Psoas muscle (tissue), 7 donors: ENCODE measurements at regions not wholly inside any gene's neighbourhood (a gene's known extent, or its start where the extent isn't known, plus 50 kb on each side); places are given as distances from the start of the nearest gene placed in this dataset.

ENCODE experiments used
- ATAC-seq, 4 donors: fragments of 200-7000 bp; cut with Tn5 transposase; one replicate each; pipeline ENCODE4 v1.9.1; 2020; ENCODE audit warnings: moderate library complexity in 3 of 4, mild to moderate bottlenecking in 2 of 4
- DNase-seq, 2 donors: peaks; one replicate each; pipeline ENCODE4 v3.0.0-alpha.2; 2020
- H3K27ac ChIP-seq: fragments of 200-600 bp; one replicate; pipeline ENCODE4 v1.8.0; 2022
- H3K27me3 ChIP-seq, 3 donors: fragments of 200-600 bp in 1 of 3; one replicate each; pipeline versions ENCODE4 v1.6.1 to v1.8.0; 2013 to 2022; ENCODE audit warnings: low read length in 2 of 3, mild to moderate bottlenecking in 2 of 3, moderate library complexity in 1 of 3; ENCODE audit not compliant: insufficient read depth in 3 of 3
- H3K36me3 ChIP-seq, 2 donors: fragments of 200-600 bp in 1 of 2; one replicate each; pipeline versions ENCODE4 v1.6.1 to v1.8.0; 2013 to 2022; ENCODE audit warnings: low read depth in 1 of 2, mild to moderate bottlenecking in 1 of 2, moderate library complexity in 1 of 2; ENCODE audit not compliant: insufficient read depth in 1 of 2
- H3K4me1 ChIP-seq: fragments of 200-600 bp; one replicate; pipeline ENCODE4 v1.8.0; 2022
- H3K4me3 ChIP-seq: fragments of 200-600 bp; one replicate; pipeline ENCODE4 v1.8.0; 2022; ENCODE audit warnings: mild to moderate bottlenecking
- H3K9me3 ChIP-seq: fragments of 200-600 bp; one replicate; pipeline ENCODE4 v1.8.0; 2022
- WGBS, 3 donors: extraction: QIAGEN DNeasy Blood & Tissue Kit; methylation state at CpG; one replicate each; pipeline versions ENCODE4 v1.1.6 to v1.1.7; 2013; 5-methylcytosine and 5-hydroxymethylcytosine counted together
- intact Hi-C, 2 donors: fragments of 100-400 bp; cut with DNase I; formaldehyde crosslinking; loops; one replicate each; pipeline versions ENCODE4 v1.11.0 to v1.14.2; 2022
- TF ChIP-seq, protein P1 (sequence below): fragments of 200-600 bp; IDR thresholded peaks from one replicate; pipeline ENCODE4 v1.8.0; 2022; ENCODE audit warnings: antibody characterized with exemption
- donor health status: healthy with polysubstance abuse.
- donor health status: DM: no; HTN: no; CAD: no; lungs with moderate emphysema.
- donor health status: Bipolar disorder and iron deficiency.
- donor health status: healthy.
- donor health status: DM: yes; HTN: yes; CAD: no.
- donor health status: DM: no; HTN: no; CAD: no.
- donor health status: DM: yes; HTN: yes; CAD: no.

DNA sequence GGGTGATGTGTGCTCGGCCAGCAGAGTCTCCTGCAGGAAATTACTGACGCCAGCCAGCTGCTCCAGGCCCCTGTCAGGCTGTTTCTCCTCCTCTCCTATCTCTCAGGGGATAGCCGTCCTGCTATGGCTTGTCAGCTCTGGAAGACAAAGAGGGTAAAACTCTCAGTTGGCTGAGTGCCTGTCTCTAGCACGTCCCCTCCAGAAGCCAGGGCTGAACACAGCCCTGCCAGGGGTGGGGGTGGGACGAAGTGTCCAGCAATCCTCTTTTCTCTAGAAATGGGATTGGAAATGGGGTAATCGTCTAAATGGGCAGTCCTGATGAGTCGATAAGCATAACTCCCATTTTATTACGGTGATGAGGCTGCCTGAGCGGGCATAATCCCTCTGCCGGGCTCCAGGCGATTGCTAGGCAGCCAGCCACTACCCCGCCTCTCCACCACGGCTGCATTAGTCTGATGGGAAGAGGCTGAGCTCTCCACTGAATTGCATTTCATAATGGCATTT, 89.1 kb upstream of the GNAO1 start:
- H3K4me1 ChIP-seq, result no peaks in the 10 kb centered on the region
- peak in 1 of 4 donors; percentile 49 for ATAC-seq
- peak overlapping the region; percentile 32 for H3K4me3 ChIP-seq
- no peaks in the 10 kb centered on the region for H3K36me3 ChIP-seq
- TF ChIP-seq, protein P1, sequence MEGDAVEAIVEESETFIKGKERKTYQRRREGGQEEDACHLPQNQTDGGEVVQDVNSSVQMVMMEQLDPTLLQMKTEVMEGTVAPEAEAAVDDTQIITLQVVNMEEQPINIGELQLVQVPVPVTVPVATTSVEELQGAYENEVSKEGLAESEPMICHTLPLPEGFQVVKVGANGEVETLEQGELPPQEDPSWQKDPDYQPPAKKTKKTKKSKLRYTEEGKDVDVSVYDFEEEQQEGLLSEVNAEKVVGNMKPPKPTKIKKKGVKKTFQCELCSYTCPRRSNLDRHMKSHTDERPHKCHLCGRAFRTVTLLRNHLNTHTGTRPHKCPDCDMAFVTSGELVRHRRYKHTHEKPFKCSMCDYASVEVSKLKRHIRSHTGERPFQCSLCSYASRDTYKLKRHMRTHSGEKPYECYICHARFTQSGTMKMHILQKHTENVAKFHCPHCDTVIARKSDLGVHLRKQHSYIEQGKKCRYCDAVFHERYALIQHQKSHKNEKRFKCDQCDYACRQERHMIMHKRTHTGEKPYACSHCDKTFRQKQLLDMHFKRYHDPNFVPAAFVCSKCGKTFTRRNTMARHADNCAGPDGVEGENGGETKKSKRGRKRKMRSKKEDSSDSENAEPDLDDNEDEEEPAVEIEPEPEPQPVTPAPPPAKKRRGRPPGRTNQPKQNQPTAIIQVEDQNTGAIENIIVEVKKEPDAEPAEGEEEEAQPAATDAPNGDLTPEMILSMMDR, result no peak
- WGBS, 3 donors, result 7 to 13% (median 11%) methylated on average over 13 of the region's 13 CpGs
- H3K9me3 ChIP-seq, result no peaks in the 10 kb centered on the region
- intact Hi-C loops, result no loop called here
- H3K27me3 ChIP-seq, result peaks cover 0 to 3% (median 0%) of the 10 kb centered on the region in 3 donors
- H3K27ac ChIP-seq, result no peak overlapping the region
- DNase-seq, result peak; percentile 38 to 59

DNA sequence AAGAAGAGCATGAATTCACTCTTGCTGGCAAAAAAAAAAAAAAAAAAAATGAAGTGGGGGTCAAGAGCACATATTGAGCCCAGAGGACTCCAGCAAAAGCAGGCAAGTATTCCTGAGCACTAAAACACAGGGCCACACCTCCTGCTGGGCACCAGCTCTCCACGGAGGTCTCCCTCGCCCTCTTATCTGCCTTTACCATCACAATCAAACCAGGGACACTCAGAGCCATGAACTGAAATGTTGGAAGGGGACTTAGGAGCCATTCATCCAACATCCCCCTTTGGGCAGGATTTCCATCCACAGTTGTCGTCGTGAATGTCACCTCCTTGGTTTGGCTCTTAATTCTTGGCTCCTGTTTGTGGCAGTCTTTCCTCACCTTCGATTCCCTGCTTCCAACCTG, 89.8 kb upstream of the GNAO1 start:
- intact Hi-C loops, result no loop called here

DNA sequence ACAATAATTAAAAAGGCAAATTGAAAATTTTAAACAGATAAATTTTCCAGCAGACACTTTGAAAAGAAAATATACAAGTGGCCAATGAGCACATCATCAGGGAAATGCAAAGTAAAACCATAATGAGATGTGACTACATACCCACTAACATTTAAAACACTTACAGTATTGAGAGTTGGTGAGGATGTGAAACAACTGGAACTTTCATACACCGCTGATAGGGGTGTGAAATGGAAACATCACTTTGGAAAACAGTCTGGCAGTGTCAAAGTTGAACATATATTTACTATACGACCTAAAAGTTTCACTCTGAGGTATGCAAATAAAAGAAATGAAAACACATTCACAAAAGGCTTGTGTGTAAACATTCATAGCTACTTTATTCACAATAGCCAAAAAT, 94.0 kb upstream of the GNAO1 start:
- DNase-seq (no peak), ATAC-seq (no peak)
- 75 to 90% (median 81%) methylated on average over 2 of the region's 2 CpGs for WGBS, 3 donors
- H3K27ac ChIP-seq, result no peak overlapping the region
- H3K4me1 ChIP-seq, result no peaks in the 10 kb centered on the region
- TF ChIP-seq, protein P1, result no peak
- no peak overlapping the region for H3K4me3 ChIP-seq
- no peaks in the 10 kb centered on the region for H3K36me3 ChIP-seq
- peaks cover 0 to 3% (median 0%) of the 10 kb centered on the region in 3 donors for H3K27me3 ChIP-seq
- no peaks in the 10 kb centered on the region for H3K9me3 ChIP-seq
- intact Hi-C loops, result no loop called here

More for the DNA sequence above, 89.8 kb upstream of the GNAO1 start:
- Histone ChIP-seq H3K27ac (no peak overlapping the region), H3K4me3 (no peak overlapping the region), H3K9me3 (no peaks in the 10 kb centered on the region), H3K36me3 (no peaks in the 10 kb centered on the region), H3K4me1 (no peaks in the 10 kb centered on the region), H3K27me3 (peaks cover 0 to 3% (median 0%) of the 10 kb centered on the region in 3 donors)
- no peak for ATAC-seq
- DNase-seq, result no peak
- WGBS, 3 donors, result 51 to 61% (median 60%) methylated on average over 5 of the region's 5 CpGs
- TF ChIP-seq, protein P1, result no peak

DNA sequence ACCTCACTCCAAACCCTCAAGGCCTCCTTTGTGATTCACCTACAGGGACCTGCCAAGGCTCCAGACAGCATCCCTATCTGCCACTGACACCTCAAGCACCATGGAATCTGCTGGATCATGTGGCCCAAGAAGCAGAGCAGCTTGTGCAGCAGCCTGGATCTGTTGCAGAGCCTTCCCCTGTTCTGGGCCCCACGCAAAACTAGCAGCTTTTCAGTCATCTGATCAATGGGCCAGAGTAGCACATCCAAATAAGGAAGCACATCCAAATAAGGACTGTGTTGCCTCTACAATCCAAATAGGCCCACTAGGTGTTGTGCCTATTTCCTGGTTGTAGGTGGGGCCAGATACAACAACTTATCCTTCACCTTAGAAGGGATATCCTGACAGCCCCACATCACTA, 97.1 kb upstream of the GNAO1 start:
- Histone ChIP-seq H3K4me3 (no peak overlapping the region), H3K4me1 (no peaks in the 10 kb centered on the region), H3K36me3 (no peaks in the 10 kb centered on the region), H3K27ac (no peak overlapping the region), H3K9me3 (no peaks in the 10 kb centered on the region), H3K27me3 (peaks cover 0 to 2% (median 1%) of the 10 kb centered on the region in 3 donors)
- WGBS, 3 donors, result 64 to 84% (median 74%) methylated on average over 1 of the region's 1 CpG
- DNase-seq (no peak), ATAC-seq (no peak)
- intact Hi-C loops, result no loop called here
- TF ChIP-seq, protein P1, result no peak

DNA sequence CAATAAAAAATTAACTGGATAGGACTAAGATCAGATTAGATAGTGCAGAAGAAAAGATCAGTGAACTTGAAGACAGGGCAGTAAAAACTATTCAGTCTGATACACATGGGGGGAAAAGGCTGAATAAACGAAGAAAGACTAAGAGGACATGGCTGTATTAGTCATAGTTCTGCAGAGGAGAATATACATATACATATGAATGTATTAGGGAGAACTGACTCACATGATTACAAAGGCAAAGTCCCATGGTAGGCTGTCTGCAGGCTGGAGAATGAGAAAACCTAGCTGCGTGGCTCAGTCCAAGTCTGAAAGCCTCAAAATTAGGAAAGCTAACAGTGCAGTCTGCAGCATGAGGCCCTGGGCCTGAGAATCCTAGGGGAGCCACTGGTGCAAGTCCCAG, 98.2 kb upstream of the GNAO1 start:
- DNase-seq, result no peak
- no peak for ATAC-seq
- WGBS, 3 donors, result 60 to 73% (median 71%) methylated on average over 2 of the region's 2 CpGs
- TF ChIP-seq, protein P1, result no peak
- Histone ChIP-seq H3K4me1 (no peaks in the 10 kb centered on the region), H3K27ac (no peak overlapping the region), H3K36me3 (no peaks in the 10 kb centered on the region), H3K9me3 (no peaks in the 10 kb centered on the region), H3K27me3 (peaks cover 0 to 2% (median 0%) of the 10 kb centered on the region in 3 donors), H3K4me3 (no peak overlapping the region)
- intact Hi-C loops, result no loop called here
